Mesendoderm (in vitro differentiated cells): ENCODE measurements at regions not wholly inside any gene's neighbourhood (a gene's known extent, or its start where the extent isn't known, plus 50 kb on each side); places are given as distances from the start of the nearest gene placed in this dataset.

Experiments
- DNase-seq: peaks from one replicate; pipeline ENCODE4 v3.0.0; 2013
- H2AK5ac ChIP-seq: 2 replicates; pipeline ENCODE4 v1.6.1; 2013; ENCODE audit warnings: low read length, inconsistent platforms
- H2BK120ac ChIP-seq: 2 replicates; pipeline ENCODE4 v1.6.1; 2013; ENCODE audit warnings: low read depth, mild to moderate bottlenecking, low read length, moderate library complexity, mixed read lengths
- H2BK15ac ChIP-seq: replicated peaks from 2 replicates; pipeline ENCODE4 v1.6.1; 2013; ENCODE audit warnings: low read depth, mild to moderate bottlenecking, moderate library complexity
- H2BK5ac ChIP-seq: 2 replicates; pipeline ENCODE4 v1.6.1; 2013; ENCODE audit warnings: low read length, inconsistent platforms
- H3K18ac ChIP-seq: 2 replicates; pipeline ENCODE4 v1.6.1; 2013; ENCODE audit warnings: mild to moderate bottlenecking, low read length, mixed read lengths
- H3K23ac ChIP-seq: one replicate; pipeline ENCODE4 v1.6.1; 2013; ENCODE audit warnings: low read length
- H3K27ac ChIP-seq: 2 replicates; pipeline ENCODE4 v1.5.1; 2013; ENCODE audit warnings: low read depth, mild to moderate bottlenecking, inconsistent platforms, low read length, moderate library complexity
- H3K27me3 ChIP-seq: 2 replicates; pipeline ENCODE4 v1.6.1; 2013; ENCODE audit warnings: low read length, control low read depth, mild to moderate bottlenecking, inconsistent platforms; ENCODE audit not compliant: insufficient read depth, poor library complexity
- H3K36me3 ChIP-seq: 2 replicates; pipeline ENCODE4 v1.6.1; 2013; ENCODE audit warnings: low read length, inconsistent platforms; ENCODE audit not compliant: control insufficient read depth, insufficient read depth
- H3K4ac ChIP-seq: one replicate; pipeline ENCODE4 v1.6.1; 2013; ENCODE audit warnings: low read depth, mild to moderate bottlenecking, low read length, moderate library complexity
- H3K4me1 ChIP-seq: 2 replicates; pipeline ENCODE4 v1.6.1; 2013; ENCODE audit warnings: low read depth, low read length, inconsistent platforms; ENCODE audit not compliant: control insufficient read depth
- H3K4me2 ChIP-seq: 2 replicates; pipeline ENCODE4 v1.6.1; 2013; ENCODE audit warnings: low read length
- H3K4me3 ChIP-seq: 2 replicates; pipeline ENCODE4 v1.5.1; 2013; ENCODE audit warnings: mild to moderate bottlenecking, low read length
- H3K56ac ChIP-seq: one replicate; pipeline ENCODE4 v1.6.1; 2013; ENCODE audit warnings: low read length
- H3K79me1 ChIP-seq: 2 replicates; pipeline ENCODE4 v1.6.1; 2013; ENCODE audit warnings: low read length, inconsistent platforms
- H3K79me2 ChIP-seq: 2 replicates; pipeline ENCODE4 v1.6.1; 2013; ENCODE audit warnings: mild to moderate bottlenecking, low read length; ENCODE audit not compliant: control insufficient read depth, insufficient read depth
- H3K9ac ChIP-seq: 2 replicates; pipeline ENCODE4 v1.6.1; 2013; ENCODE audit warnings: low read length, inconsistent platforms
- H4K5ac ChIP-seq: one replicate; pipeline ENCODE4 v1.6.1; 2013; ENCODE audit warnings: low read length
- H4K8ac ChIP-seq: one replicate; pipeline ENCODE4 v1.6.1; 2013; ENCODE audit warnings: low read depth, mild to moderate bottlenecking, control low read depth, low read length, moderate library complexity
- WGBS: extraction: QIAGEN DNeasy Blood & Tissue Kit; methylation state at CpG from one replicate; pipeline ENCODE4 v1.1.7; 2013; ENCODE audit warnings: low lambda C conversion rate, missing lambda C conversion rate; ENCODE audit not compliant: insufficient coverage; ENCODE audit errors: extremely low coverage; 5-methylcytosine and 5-hydroxymethylcytosine counted together

DNA sequence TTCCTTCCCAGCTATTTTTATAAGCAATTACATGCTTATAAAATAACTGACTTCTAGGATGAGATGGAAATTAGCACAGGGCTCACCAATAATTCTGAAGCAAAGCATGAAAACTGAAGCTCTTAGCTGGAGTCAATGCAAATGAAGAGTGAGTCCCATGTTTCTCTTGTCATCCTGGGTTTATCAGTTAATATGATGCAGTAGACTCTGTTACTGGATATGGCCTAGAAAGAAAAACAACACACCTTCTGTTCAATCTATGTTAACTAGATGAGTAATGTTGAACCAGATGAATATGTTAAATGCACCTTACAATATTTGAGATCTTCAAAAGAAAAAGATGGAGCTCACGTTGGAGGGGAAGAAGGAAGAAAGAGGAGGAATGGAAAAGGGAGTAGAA, 229.4 kb downstream of the DUSP6 start:
- no peaks in the 10 kb centered on the region for H3K27me3 ChIP-seq
- no peaks in the 10 kb centered on the region for H3K4me1 ChIP-seq
- H3K56ac ChIP-seq = no peak overlapping the region
- H3K18ac ChIP-seq = no peak overlapping the region
- H3K36me3 ChIP-seq = no peaks in the 10 kb centered on the region
- H2BK15ac ChIP-seq = no peak overlapping the region
- no peak overlapping the region for H2BK5ac ChIP-seq
- no CpG with 5 or more reads among the region's 1 CpG for WGBS
- no peak overlapping the region for H3K4me2 ChIP-seq
- H3K23ac ChIP-seq = no peak overlapping the region
- H2BK120ac ChIP-seq = no peak overlapping the region
- no peaks in the 10 kb centered on the region for H3K79me2 ChIP-seq
- H3K27ac ChIP-seq = no peak overlapping the region
- DNase-seq = no peak
- no peak overlapping the region for H3K4ac ChIP-seq
- no peak overlapping the region for H4K8ac ChIP-seq
- no peak overlapping the region for H3K9ac ChIP-seq
- H3K4me3 ChIP-seq = no peak overlapping the region
- H3K79me1 ChIP-seq = no peaks in the 10 kb centered on the region
- no peak overlapping the region for H2AK5ac ChIP-seq
- no peak overlapping the region for H4K5ac ChIP-seq

DNA sequence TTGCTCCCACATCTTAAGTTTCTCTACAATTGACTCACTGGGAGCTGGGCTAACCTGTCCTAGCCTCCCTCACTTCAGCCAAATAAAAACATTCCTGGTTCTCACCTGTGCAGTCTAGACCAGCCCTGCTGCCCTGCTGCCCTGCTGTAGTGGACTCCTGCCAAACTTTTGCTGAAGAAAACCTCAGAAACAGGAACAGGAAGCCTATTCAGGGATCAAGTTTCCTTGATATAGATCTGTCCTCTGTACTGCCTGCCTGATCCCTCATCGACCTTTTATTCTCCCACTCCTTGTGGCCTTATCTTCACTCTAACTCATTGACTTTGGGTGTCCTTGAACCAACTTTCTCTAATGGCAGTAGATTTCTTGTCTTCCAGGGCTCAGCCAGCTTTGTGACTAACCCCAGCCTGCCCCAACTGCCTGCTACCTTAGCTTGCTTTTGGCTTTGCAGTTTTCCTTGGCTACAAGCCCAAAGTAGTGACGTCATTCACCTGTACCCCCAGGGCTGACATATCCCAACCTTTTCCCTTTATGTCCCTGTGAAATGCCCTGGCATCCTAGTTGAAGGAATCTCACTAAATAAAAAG, 234.8 kb downstream of the DUSP6 start:
- H4K8ac ChIP-seq = no peak overlapping the region
- H2BK120ac ChIP-seq = no peak overlapping the region
- no peaks in the 10 kb centered on the region for H3K79me1 ChIP-seq
- no peaks in the 10 kb centered on the region for H3K27me3 ChIP-seq
- no CpG with 5 or more reads among the region's 2 CpGs for WGBS
- peaks cover 4% of the 10 kb centered on the region for H3K4me1 ChIP-seq
- no peak overlapping the region for H2BK15ac ChIP-seq
- H2AK5ac ChIP-seq = no peak overlapping the region
- no peak overlapping the region for H3K27ac ChIP-seq
- H3K4ac ChIP-seq = no peak overlapping the region
- H3K18ac ChIP-seq = no peak overlapping the region
- no peak overlapping the region for H3K4me2 ChIP-seq
- H4K5ac ChIP-seq = no peak overlapping the region
- peak; percentile 51 for DNase-seq
- H3K79me2 ChIP-seq = no peaks in the 10 kb centered on the region
- H3K4me3 ChIP-seq = no peak overlapping the region
- H3K36me3 ChIP-seq = no peaks in the 10 kb centered on the region
- no peak overlapping the region for H3K9ac ChIP-seq
- no peak overlapping the region for H3K23ac ChIP-seq
- peak overlapping the region; percentile 36 for H3K56ac ChIP-seq
- H2BK5ac ChIP-seq = no peak overlapping the region

DNA sequence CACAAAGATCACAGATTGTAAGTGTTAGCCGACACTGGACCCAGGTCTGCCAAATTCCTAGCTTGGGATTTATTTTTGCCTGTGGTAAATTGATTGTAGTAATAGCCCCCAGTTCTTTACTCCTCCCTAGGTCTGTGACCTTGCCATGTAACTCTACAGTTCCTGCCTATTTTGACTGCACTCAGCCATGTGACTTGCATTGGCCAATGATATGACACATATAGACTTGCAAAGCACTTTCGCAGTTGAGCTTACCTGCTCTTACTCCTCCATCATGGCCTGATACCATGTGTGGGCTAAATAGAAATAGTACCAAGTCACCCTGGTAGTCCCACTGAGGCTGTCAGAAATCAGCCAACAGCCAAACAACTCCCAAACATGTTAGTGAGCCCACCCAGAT, 240.3 kb downstream of the DUSP6 start:
- Histone ChIP-seq H2AK5ac (no peak overlapping the region), H2BK5ac (no peak overlapping the region), H3K4me3 (no peak overlapping the region), H3K4ac (no peak overlapping the region), H3K56ac (no peak overlapping the region), H4K5ac (no peak overlapping the region), H2BK120ac (no peak overlapping the region), H3K79me2 (no peaks in the 10 kb centered on the region), H3K27me3 (no peaks in the 10 kb centered on the region), H3K18ac (no peak overlapping the region), H3K4me1 (no peaks in the 10 kb centered on the region), H3K36me3 (no peaks in the 10 kb centered on the region), H3K4me2 (no peak overlapping the region), H3K79me1 (no peaks in the 10 kb centered on the region), H4K8ac (no peak overlapping the region), H3K27ac (no peak overlapping the region), H2BK15ac (no peak overlapping the region), H3K9ac (no peak overlapping the region), H3K23ac (no peak overlapping the region)
- no peak for DNase-seq
- WGBS = no CpG with 5 or more reads among the region's 2 CpGs

DNA sequence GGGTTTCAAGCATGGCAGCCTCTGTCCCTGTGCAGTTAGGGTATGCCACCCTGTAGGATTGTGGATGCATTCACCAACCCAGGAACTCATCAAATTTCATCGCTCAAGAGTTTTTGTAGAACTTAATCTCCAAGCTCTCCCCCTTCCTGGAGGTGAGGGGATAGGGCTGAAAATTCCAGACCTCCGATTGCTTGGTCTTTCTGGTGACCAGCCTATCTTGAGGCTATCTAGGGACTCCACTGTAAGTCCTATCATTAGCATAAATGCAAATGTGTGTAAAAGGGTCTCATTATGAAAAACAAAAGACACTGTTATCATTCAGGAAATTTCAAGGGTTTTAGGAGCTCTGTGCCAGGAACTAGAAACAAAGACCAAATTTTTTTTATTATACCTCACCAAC, 244.0 kb downstream of the DUSP6 start:
- H3K23ac ChIP-seq = no peak overlapping the region
- H3K4ac ChIP-seq = no peak overlapping the region
- no peak overlapping the region for H3K18ac ChIP-seq
- no peak overlapping the region for H2BK15ac ChIP-seq
- WGBS = no CpG with 5 or more reads among the region's 2 CpGs
- H2AK5ac ChIP-seq = no peak overlapping the region
- H3K4me2 ChIP-seq = no peak overlapping the region
- H2BK5ac ChIP-seq = no peak overlapping the region
- no peak overlapping the region for H4K5ac ChIP-seq
- H3K4me3 ChIP-seq = no peak overlapping the region
- H3K27ac ChIP-seq = no peak overlapping the region
- no peaks in the 10 kb centered on the region for H3K4me1 ChIP-seq
- no peak overlapping the region for H2BK120ac ChIP-seq
- no peak overlapping the region for H3K56ac ChIP-seq
- no peaks in the 10 kb centered on the region for H3K79me1 ChIP-seq
- H3K27me3 ChIP-seq = no peaks in the 10 kb centered on the region
- no peaks in the 10 kb centered on the region for H3K79me2 ChIP-seq
- H3K9ac ChIP-seq = no peak overlapping the region
- H4K8ac ChIP-seq = no peak overlapping the region
- DNase-seq = no peak
- H3K36me3 ChIP-seq = no peaks in the 10 kb centered on the region

DNA sequence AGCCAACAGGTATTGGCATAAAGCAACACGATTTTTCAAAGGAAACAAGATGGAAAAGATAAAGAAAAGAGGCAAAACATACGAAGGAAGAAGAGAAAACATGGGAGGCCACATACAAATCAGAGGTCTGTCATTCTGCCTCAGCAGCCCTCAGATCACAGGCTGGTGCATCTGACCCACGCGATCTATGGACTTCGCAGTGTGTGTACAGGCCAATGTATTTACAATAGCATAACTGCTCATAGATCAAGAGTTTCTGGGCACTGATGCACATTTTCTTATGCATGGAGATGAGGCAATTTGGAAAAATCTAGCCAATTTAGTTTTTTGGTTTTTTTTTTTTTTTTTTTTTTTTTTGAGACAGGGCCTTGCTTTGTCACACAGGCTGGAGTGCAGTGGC, 245.4 kb downstream of the DUSP6 start:
- no peak overlapping the region for H2BK5ac ChIP-seq
- no peak overlapping the region for H3K56ac ChIP-seq
- no peak overlapping the region for H3K18ac ChIP-seq
- DNase-seq = no peak
- H3K27ac ChIP-seq = no peak overlapping the region
- no peak overlapping the region for H3K4me3 ChIP-seq
- no peak overlapping the region for H3K9ac ChIP-seq
- H3K23ac ChIP-seq = no peak overlapping the region
- H2BK120ac ChIP-seq = no peak overlapping the region
- H3K4me2 ChIP-seq = no peak overlapping the region
- H2AK5ac ChIP-seq = no peak overlapping the region
- no peak overlapping the region for H4K5ac ChIP-seq
- no peak overlapping the region for H2BK15ac ChIP-seq
- no peaks in the 10 kb centered on the region for H3K36me3 ChIP-seq
- no CpG with 5 or more reads among the region's 5 CpGs for WGBS
- H3K4me1 ChIP-seq = no peaks in the 10 kb centered on the region
- no peaks in the 10 kb centered on the region for H3K79me2 ChIP-seq
- no peaks in the 10 kb centered on the region for H3K79me1 ChIP-seq
- peak overlapping the region; percentile 86 for H4K8ac ChIP-seq
- H3K4ac ChIP-seq = no peak overlapping the region
- H3K27me3 ChIP-seq = no peaks in the 10 kb centered on the region

DNA sequence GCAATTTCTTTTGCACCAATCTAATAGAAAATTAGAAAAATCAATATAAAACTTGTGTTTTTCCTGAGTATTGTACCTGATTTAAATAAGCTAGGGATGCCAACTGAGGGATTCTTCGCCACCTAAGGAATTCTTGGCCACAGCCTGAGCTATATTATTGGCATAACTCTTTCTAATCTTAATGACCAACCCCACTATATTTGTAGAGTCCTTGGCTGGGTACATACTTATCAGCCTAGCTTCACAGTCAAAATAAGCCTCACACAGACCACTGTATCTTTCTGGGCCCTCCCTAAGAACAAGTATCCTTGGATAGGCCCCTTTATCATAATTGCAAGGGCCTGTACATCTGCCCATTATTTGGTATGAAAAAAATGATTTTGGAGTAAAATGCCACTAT, 247.1 kb downstream of the DUSP6 start:
- H2BK120ac ChIP-seq = no peak overlapping the region
- no peak overlapping the region for H2AK5ac ChIP-seq
- H3K36me3 ChIP-seq = no peaks in the 10 kb centered on the region
- H2BK5ac ChIP-seq = no peak overlapping the region
- H4K5ac ChIP-seq = no peak overlapping the region
- no peak overlapping the region for H3K23ac ChIP-seq
- peaks cover 2% of the 10 kb centered on the region for H3K4me1 ChIP-seq
- H3K56ac ChIP-seq = no peak overlapping the region
- H3K4ac ChIP-seq = no peak overlapping the region
- no peaks in the 10 kb centered on the region for H3K79me1 ChIP-seq
- H2BK15ac ChIP-seq = no peak overlapping the region
- H3K18ac ChIP-seq = no peak overlapping the region
- H3K79me2 ChIP-seq = no peaks in the 10 kb centered on the region
- H3K27ac ChIP-seq = no peak overlapping the region
- H3K27me3 ChIP-seq = no peaks in the 10 kb centered on the region
- no peak overlapping the region for H3K4me3 ChIP-seq
- no peak overlapping the region for H3K4me2 ChIP-seq
- no peak for DNase-seq
- H3K9ac ChIP-seq = no peak overlapping the region
- H4K8ac ChIP-seq = peak overlapping the region; percentile 44
- WGBS = no CpG with 5 or more reads among the region's 1 CpG
